Ecto neural progenitor cell (in vitro differentiated cells): ENCODE measurements at regions not wholly inside any gene's neighbourhood (a gene's known extent, or its start where the extent isn't known, plus 50 kb on each side); places are given as distances from the start of the nearest gene placed in this dataset.
"Not testable (repeated sequence)": the region's sequence is repeated elsewhere in the genome, so short reads cannot be mapped to it uniquely, and the experiment has no call there.

Experiments
- DNase-seq: peaks from one replicate; pipeline ENCODE4 v3.0.0-alpha.2; 2018; ENCODE audit warnings: low spot score

GRCh38 chr12:112711026-112711425 lies 80.5 kb upstream of the RPH3A start:
- no peak for DNase-seq

DNA sequence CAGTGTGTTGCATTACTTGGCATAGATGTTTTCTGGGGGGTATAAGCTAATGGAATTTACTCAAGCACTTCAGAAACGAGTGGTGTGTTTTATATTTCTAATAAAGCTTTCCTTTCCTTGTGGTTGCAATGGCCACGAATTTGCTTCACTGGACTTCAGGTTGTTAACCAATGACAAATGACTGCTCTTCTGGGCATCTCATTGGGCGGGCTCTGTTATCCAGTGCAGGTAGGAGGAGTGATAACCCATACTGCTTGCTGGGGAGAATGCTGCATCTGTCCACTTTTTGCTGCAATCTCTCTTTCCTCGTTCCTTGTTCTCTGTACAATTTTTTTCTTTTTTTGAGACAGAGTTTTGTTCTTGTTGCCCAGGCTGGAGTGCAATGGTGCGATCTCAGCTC lies 80.0 kb upstream of the RPH3A start:
- DNase-seq, result no peak

- DNase-seq, result not testable (repeated sequence)
Measured at GRCh38 chr12:112712751-112713150, 78.8 kb upstream of the RPH3A start.

DNA sequence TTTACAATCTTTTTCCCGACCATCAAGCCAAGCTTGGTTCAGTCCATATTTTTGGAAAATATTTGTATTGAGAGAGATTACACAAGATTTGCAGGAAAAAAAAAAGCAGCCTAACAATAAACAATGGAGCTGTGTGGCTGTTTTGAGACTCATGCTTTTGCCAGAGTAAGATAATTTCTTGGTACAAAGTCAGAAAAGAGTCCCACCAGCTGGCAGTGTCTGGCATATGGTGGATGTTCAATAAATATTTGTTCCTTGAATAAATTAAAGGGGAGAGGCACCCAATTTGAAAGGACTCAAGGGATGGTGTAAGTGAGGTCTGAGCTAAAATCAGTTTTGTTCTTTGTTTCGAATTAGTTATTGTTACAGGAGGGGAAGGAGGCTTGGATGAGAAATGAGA lies 78.1 kb upstream of the RPH3A start:
- DNase-seq, result no peak

DNA sequence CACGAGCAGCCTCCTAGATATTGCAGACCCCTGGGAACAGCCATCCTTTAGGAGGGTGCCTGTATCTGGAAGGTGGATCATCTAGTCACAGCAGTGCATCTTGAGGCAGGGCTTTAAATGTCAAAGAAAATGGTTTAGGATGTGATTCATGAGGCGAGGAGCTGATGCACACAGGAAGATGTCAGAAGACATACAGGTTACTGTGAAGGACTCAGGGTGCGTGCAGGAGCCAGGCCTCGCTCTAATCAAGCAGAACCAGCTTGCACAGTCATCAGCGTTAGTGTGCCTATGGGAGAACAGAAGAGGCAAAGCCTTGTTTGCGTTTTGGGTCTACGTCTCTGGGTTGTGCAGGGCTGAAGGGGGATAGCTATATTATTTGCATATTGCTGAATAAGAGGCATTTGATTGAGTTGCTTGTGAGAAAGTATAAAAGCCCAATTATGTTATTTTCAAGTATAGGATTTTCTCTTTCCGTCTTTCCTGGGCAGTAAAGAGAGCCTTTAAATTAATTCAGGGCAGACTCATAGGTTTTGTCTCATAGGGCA lies 77.3 kb upstream of the RPH3A start:
- no peak for DNase-seq

- DNase-seq, result peak; percentile 70
Measured at GRCh38 chr12:112716099-112717093, 75.2 kb upstream of the RPH3A start.

DNA sequence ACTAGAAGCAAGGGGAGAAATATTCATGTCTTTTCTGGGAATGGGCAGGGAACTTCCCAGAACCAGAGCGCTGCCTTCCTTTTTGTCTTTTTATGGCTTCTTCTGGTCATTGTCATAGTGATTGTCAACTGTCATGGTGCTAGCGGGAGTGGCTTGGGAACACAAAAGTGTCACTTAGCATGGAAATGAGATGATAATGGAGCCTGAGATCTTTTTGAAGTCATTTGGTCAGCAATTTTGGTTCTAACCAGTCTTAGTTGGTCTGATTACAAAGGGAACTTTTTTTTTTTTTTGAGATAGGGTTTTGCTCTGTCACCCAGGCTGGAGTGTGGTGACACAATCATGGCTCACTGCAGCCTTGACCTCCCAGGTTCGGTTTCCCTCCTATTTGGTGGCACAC lies 62.7 kb upstream of the RPH3A start:
- no peak for DNase-seq

DNA sequence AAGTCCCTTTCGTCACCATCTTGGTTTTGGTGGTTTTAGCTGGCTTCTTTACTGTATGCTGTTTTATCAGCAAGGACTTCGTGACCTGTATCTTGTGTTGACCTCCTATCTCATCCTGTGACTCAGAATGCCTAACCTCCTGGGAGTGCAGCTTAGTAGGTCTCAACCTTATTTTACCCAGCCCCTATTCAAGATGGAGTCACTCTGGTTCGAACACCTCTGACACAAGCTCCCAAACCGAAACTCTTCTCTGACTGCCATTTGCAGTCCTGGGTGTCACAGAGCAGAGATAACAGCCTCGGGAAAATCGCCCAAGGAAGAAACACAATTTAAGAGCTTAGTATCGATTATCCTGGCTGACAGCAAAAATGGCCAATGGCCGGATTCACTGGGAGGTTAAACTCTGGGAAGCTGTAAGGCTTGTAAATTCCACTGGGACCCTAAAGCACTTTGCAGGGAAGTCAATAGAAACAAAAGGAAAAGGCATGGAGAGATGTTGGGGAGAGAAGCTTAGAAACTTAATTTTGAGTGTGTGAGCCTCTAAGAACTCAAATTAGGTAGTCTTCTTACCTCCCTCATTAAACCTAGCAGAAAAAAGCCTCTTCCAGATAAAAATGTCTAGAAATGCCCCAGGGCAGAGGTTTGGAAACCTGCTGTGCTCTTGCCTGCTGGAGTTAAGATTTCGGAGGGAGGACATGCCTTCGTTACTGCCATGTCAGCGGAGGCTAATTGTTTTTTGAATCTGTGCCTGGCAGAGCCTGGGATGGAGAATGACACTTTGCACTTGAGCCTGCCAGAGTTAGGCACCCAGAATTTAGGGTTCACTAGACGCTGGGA lies 56.5 kb upstream of the RPH3A start:
- DNase-seq, result no peak

GRCh38 chr12:112738531-112738930 lies 53.0 kb upstream of the RPH3A start:
- DNase-seq, result no peak

- DNase-seq, result no peak
Measured at GRCh38 chr12:112740387-112740934, 51.1 kb upstream of the RPH3A start.

GRCh38 chr12:112741106-112741505 lies 50.4 kb upstream of the RPH3A start:
- DNase-seq, result no peak
